A549 (cell line): ENCODE measurements at regions not wholly inside any gene's neighbourhood (a gene's known extent, or its start where the extent isn't known, plus 50 kb on each side); places are given as distances from the start of the nearest gene placed in this dataset.

Source experiments
- ATAC-seq, 2 experiments: fragments of 200-7000 bp in 1 of 2; fragments of >200 bp in 1 of 2; cut with Nextera tagmentation in 1 of 2; cut with Tn5 transposase in 1 of 2; 3 replicates each; pipeline versions ENCODE4 v1.8.0 to v1.9.1; 2018 to 2020; ENCODE audit warnings: mild to moderate bottlenecking in 1 of 2, moderate library complexity in 1 of 2
- CTCF ChIA-PET: fragments of 300-600 bp; sonication (Branson Sonifier 250); formaldehyde crosslinking; extraction: SDS; loops from one replicate; lab custom pipeline; 2021; ENCODE audit warnings: antibody characterized with exemption, inconsistent platforms; lab: Yijun Ruan, JAX
- POLR2A ChIA-PET: fragments of 350-600 bp; formaldehyde crosslinking; extraction: SDS; loops from one replicate; lab custom pipeline; 2021; ENCODE audit warnings: antibody characterized with exemption, inconsistent platforms; lab: Yijun Ruan, JAX
- DNase-seq, 2 experiments: peaks; one replicate each; pipeline versions ENCODE4 v3.0.0 to v3.0.0-alpha.2; 2011 to 2016; ENCODE audit warnings: low read depth in 1 of 2, low spot score in 1 of 2
- FAIRE-seq: peaks from 2 replicates; lab custom pipeline; 2011; peaks lifted over from hg19 to GRCh38; lab: Jason Lieb, UNC
- H3K27ac ChIP-seq, 2 experiments: fragments of >200 bp; sonication (Bioruptor Twin); formaldehyde crosslinking; 3 replicates each; pipeline ENCODE4 v1.5.1; 2016 to 2017
- H3K4me1 ChIP-seq: fragments of >200 bp; sonication (Bioruptor Twin); formaldehyde crosslinking; 3 replicates; pipeline ENCODE4 v1.6.1; 2016
- H3K4me2 ChIP-seq: fragments of >200 bp; sonication (Bioruptor Twin); formaldehyde crosslinking; 3 replicates; pipeline ENCODE4 v1.6.1; 2016
- H3K4me3 ChIP-seq: fragments of >200 bp; sonication (Bioruptor Twin); formaldehyde crosslinking; 3 replicates; pipeline ENCODE4 v1.5.1; 2016
- H3K9me3 ChIP-seq: fragments of >200 bp; sonication (Bioruptor Twin); formaldehyde crosslinking; 3 replicates; pipeline ENCODE4 v1.6.1; 2016
- CBX2 ChIP-seq: fragments of 200-600 bp; sonication (generic); IDR thresholded peaks from 2 replicates; pipeline ENCODE4 v1.6.1; 2016; ENCODE audit warnings: low read depth, mild to moderate bottlenecking, borderline replicate concordance
- CBX8 ChIP-seq: fragments of 200-600 bp; sonication (generic); IDR thresholded peaks from 2 replicates; pipeline ENCODE4 v1.6.1; 2016
- CEBPB ChIP-seq, 2 experiments: fragments of >200 bp in 1 of 2; sonication (Bioruptor Twin) in 1 of 2; formaldehyde crosslinking in 1 of 2; IDR thresholded peaks; 2 replicates each; pipeline ENCODE4 v1.6.1; 2012 to 2016
- CHD2 ChIP-seq: fragments of 150-350 bp; IDR thresholded peaks from 2 replicates; pipeline ENCODE4 v1.6.1; 2014; ENCODE audit warnings: low read length; ENCODE audit not compliant: partially characterized antibody
- CHD4 ChIP-seq: fragments of 200-600 bp; sonication (generic); IDR thresholded peaks from 2 replicates; pipeline ENCODE4 v1.6.1; 2016; ENCODE audit warnings: antibody characterized with exemption, mild to moderate bottlenecking, borderline replicate concordance
- FOSB ChIP-seq: fragments of 250-450 bp; sonication (Bioruptor Pico); IDR thresholded peaks from 2 replicates; pipeline ENCODE4 v1.5.0; 2020; ENCODE audit warnings: mild to moderate bottlenecking, moderate library complexity
- GATA3 ChIP-seq: IDR thresholded peaks from 2 replicates; pipeline ENCODE4 v1.6.1; 2012; ENCODE audit warnings: borderline replicate concordance
- HDAC2 ChIP-seq: fragments of 200-600 bp; sonication (generic); IDR thresholded peaks from 2 replicates; pipeline ENCODE4 v1.6.1; 2016
- HEYL ChIP-seq: fragments of 250-450 bp; sonication (Bioruptor Pico); IDR thresholded peaks from 2 replicates; pipeline ENCODE4 v1.8.0; 2021; ENCODE audit warnings: mild to moderate bottlenecking, moderate library complexity
- HOXB13 ChIP-seq: fragments of 250-450 bp; sonication (Bioruptor Pico); IDR thresholded peaks from 2 replicates; pipeline ENCODE4 v1.5.0; 2020; ENCODE audit warnings: low read depth, mild to moderate bottlenecking, moderate library complexity
- JUNB ChIP-seq: fragments of >200 bp; sonication (Bioruptor Twin); formaldehyde crosslinking; IDR thresholded peaks from 2 replicates; pipeline ENCODE4 v1.6.1; 2016
- KDM5A ChIP-seq: fragments of 200-600 bp; sonication (generic); IDR thresholded peaks from 2 replicates; pipeline ENCODE4 v1.6.1; 2016; ENCODE audit warnings: antibody characterized with exemption, mild to moderate bottlenecking
- MAFK ChIP-seq: fragments of 450-650 bp; IDR thresholded peaks from 2 replicates; pipeline ENCODE4 v1.6.1; 2014; ENCODE audit not compliant: partially characterized antibody
- MAX ChIP-seq: IDR thresholded peaks from 2 replicates; pipeline ENCODE4 v1.6.1; 2012
- MYC ChIP-seq: IDR thresholded peaks from 2 replicates; pipeline ENCODE4 v1.6.1; 2012; ENCODE audit warnings: mild to moderate bottlenecking, inconsistent platforms, low read length, improper control_type of control experiment, borderline replicate concordance
- POLR2A ChIP-seq: IDR thresholded peaks from 2 replicates; pipeline ENCODE4 v1.6.1; 2012; ENCODE audit warnings: mild to moderate bottlenecking, low read length
- RNF2 ChIP-seq: fragments of 200-600 bp; sonication (generic); IDR thresholded peaks from 2 replicates; pipeline ENCODE4 v1.6.1; 2016; ENCODE audit warnings: low read depth, mild to moderate bottlenecking, antibody characterized with exemption, moderate library complexity, borderline replicate concordance
- SMC3 ChIP-seq: fragments of >200 bp; sonication (Bioruptor Twin); formaldehyde crosslinking; IDR thresholded peaks from 3 replicates; pipeline ENCODE4 v1.6.1; 2018; ENCODE audit warnings: inconsistent platforms
- TFCP2L1 ChIP-seq: fragments of 250-450 bp; sonication (Bioruptor Pico); IDR thresholded peaks from 2 replicates; pipeline ENCODE4 v1.5.0; 2021; ENCODE audit warnings: mild to moderate bottlenecking
- ZNF302 ChIP-seq: fragments of 250-450 bp; sonication (Bioruptor Pico); IDR thresholded peaks from 2 replicates; pipeline ENCODE4 v1.9.0; 2021; ENCODE audit warnings: inconsistent platforms, mild to moderate bottlenecking, moderate library complexity
- ZSCAN20 ChIP-seq: fragments of 250-450 bp; sonication (Bioruptor Pico); IDR thresholded peaks from 2 replicates; pipeline ENCODE4 v1.8.0; 2022; ENCODE audit warnings: mild to moderate bottlenecking, moderate library complexity
- WGBS: methylation state at CpG from one replicate; pipeline ENCODE4 v1.1.6; 2017; ENCODE audit errors: missing lambda C conversion rate; 5-methylcytosine and 5-hydroxymethylcytosine counted together
- TF ChIP-seq, protein P1 (sequence below): fragments of >200 bp; sonication (Bioruptor Twin); formaldehyde crosslinking; IDR thresholded peaks from 2 replicates; pipeline ENCODE4 v1.6.1; 2016
- TF ChIP-seq, protein P2 (sequence below): fragments of 450-650 bp; IDR thresholded peaks from 2 replicates; pipeline ENCODE4 v1.6.1; 2014; ENCODE audit warnings: antibody characterized with exemption
- TF ChIP-seq, protein P3 (sequence below): fragments of 200-600 bp; sonication (generic); IDR thresholded peaks from 2 replicates; pipeline ENCODE4 v1.6.1; 2016; ENCODE audit warnings: antibody characterized with exemption, mild to moderate bottlenecking, moderate library complexity

DNA sequence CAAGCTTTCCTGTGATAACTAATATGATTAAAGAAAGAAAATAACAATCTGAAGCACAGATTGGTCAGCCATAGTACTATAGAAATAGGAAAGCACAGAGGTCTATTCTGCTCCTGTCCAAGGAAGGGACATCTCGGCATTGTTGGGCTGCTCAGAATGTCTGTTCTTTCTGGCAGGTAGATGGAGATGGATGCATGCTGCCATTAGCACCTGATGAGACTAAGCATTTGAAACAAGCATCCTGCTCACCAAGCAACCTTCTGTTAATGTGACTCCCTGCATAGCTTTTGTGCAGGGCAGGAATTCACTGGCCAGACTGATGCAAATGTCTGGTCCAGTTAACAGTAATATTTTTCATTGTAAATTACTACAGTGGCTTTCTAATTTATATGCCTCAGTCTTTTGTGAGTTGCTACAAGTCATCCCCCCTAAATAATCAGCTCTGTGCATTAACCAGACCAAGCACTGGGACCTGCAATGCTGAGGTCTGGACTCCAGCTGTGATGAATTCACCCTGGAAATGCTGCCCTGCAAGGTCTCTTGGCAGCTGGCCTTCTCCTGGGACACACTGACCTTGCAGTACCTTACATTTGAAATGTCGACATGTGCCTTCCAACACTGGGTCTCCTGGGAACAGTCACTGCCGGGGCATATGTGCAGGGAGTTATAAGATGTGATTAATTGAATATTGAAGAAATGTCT, 1123.7 kb downstream of the IGSF11 start:
- ATAC-seq (no peak), DNase-seq (no peak), FAIRE-seq (no peak)
- Histone ChIP-seq H3K27ac (no peak overlapping the region), H3K4me2 (no peak overlapping the region), H3K4me3 (no peak overlapping the region), H3K4me1 (no peaks in the 10 kb centered on the region), H3K9me3 (no peaks in the 10 kb centered on the region)
- 61% methylated on average over 3 of the region's 3 CpGs for WGBS
- TF ChIP-seq HOXB13 (no peak), HDAC2 (no peak), HEYL (no peak), CBX8 (no peak), TFCP2L1 (CRISPR knock-in tag) (no peak), MAX (no peak), CEBPB (IDR thresholded peaks at IDR 0.05) (no peak), FOSB (CRISPR knock-in tag) (no peak), MYC (no peak)
- TF ChIP-seq, protein P1, sequence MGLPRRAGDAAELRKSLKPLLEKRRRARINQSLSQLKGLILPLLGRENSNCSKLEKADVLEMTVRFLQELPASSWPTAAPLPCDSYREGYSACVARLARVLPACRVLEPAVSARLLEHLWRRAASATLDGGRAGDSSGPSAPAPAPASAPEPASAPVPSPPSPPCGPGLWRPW: no peak
- TF ChIP-seq, protein P2, sequence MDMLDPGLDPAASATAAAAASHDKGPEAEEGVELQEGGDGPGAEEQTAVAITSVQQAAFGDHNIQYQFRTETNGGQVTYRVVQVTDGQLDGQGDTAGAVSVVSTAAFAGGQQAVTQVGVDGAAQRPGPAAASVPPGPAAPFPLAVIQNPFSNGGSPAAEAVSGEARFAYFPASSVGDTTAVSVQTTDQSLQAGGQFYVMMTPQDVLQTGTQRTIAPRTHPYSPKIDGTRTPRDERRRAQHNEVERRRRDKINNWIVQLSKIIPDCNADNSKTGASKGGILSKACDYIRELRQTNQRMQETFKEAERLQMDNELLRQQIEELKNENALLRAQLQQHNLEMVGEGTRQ: no peak
- CTCF ChIA-PET: no interaction called here
- POLR2A ChIA-PET: no interaction called here

GRCh38 chr3:117912352-117912751, 1122.3 kb downstream of the IGSF11 start:
- FAIRE-seq (no peak), ATAC-seq (no peak), DNase-seq (no peak)
- H3K9me3 ChIP-seq: no peaks in the 10 kb centered on the region
- H3K27ac ChIP-seq: no peak overlapping the region
- no peak overlapping the region for H3K4me3 ChIP-seq
- ChIA-PET POLR2A (no interaction called here), CTCF (no interaction called here)
- TF ChIP-seq SMC3: no peak
- TF ChIP-seq MYC: no peak
- TF ChIP-seq CBX2: no peak
- no peak for TF ChIP-seq TFCP2L1 (CRISPR knock-in tag)
- TF ChIP-seq KDM5A: no peak
- TF ChIP-seq JUNB: no peak
- no peak for TF ChIP-seq GATA3
- TF ChIP-seq MAFK: peak; percentile 84
- H3K4me2 ChIP-seq: no peak overlapping the region
- 72% methylated on average over 2 of the region's 2 CpGs for WGBS
- H3K4me1 ChIP-seq: no peaks in the 10 kb centered on the region

- ATAC-seq: no peak
- POLR2A ChIA-PET: no interaction called here
- 67% methylated on average over 8 of the region's 8 CpGs for WGBS
- TF ChIP-seq, protein P3, sequence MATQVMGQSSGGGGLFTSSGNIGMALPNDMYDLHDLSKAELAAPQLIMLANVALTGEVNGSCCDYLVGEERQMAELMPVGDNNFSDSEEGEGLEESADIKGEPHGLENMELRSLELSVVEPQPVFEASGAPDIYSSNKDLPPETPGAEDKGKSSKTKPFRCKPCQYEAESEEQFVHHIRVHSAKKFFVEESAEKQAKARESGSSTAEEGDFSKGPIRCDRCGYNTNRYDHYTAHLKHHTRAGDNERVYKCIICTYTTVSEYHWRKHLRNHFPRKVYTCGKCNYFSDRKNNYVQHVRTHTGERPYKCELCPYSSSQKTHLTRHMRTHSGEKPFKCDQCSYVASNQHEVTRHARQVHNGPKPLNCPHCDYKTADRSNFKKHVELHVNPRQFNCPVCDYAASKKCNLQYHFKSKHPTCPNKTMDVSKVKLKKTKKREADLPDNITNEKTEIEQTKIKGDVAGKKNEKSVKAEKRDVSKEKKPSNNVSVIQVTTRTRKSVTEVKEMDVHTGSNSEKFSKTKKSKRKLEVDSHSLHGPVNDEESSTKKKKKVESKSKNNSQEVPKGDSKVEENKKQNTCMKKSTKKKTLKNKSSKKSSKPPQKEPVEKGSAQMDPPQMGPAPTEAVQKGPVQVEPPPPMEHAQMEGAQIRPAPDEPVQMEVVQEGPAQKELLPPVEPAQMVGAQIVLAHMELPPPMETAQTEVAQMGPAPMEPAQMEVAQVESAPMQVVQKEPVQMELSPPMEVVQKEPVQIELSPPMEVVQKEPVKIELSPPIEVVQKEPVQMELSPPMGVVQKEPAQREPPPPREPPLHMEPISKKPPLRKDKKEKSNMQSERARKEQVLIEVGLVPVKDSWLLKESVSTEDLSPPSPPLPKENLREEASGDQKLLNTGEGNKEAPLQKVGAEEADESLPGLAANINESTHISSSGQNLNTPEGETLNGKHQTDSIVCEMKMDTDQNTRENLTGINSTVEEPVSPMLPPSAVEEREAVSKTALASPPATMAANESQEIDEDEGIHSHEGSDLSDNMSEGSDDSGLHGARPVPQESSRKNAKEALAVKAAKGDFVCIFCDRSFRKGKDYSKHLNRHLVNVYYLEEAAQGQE: no peak
- TF ChIP-seq KDM5A (no peak), ZSCAN20 (CRISPR knock-in tag) (no peak), POLR2A (no peak), CHD2 (no peak), CHD4 (no peak), ZNF302 (CRISPR knock-in tag) (no peak), SMC3 (no peak), MYC (no peak), RNF2 (no peak)
- no peak for FAIRE-seq
- DNase-seq: no peak
- CTCF ChIA-PET: no interaction called here
- H3K27ac ChIP-seq: no peak overlapping the region
- no peaks in the 10 kb centered on the region for H3K9me3 ChIP-seq
- no peaks in the 10 kb centered on the region for H3K4me1 ChIP-seq
- H3K4me2 ChIP-seq: no peak overlapping the region
- no peak overlapping the region for H3K4me3 ChIP-seq
Measured at GRCh38 chr3:117914540-117915100, 1120.0 kb downstream of the IGSF11 start.
